Ishikawa (cell line): ENCODE measurements at regions not wholly inside any gene's neighbourhood (a gene's known extent, or its start where the extent isn't known, plus 50 kb on each side); places are given as distances from the start of the nearest gene placed in this dataset.

ENCODE experiments used
- CEBPB ChIP-seq: IDR thresholded peaks from 2 replicates; pipeline ENCODE4 v1.6.1; 2012
- CREB1 ChIP-seq: IDR thresholded peaks from 2 replicates; pipeline ENCODE4 v1.6.1; 2012; ENCODE audit warnings: low read depth
- EGR1 ChIP-seq: IDR thresholded peaks from 2 replicates; pipeline ENCODE4 v1.6.1; 2012
- EP300 ChIP-seq: IDR thresholded peaks from 2 replicates; pipeline ENCODE4 v1.6.1; 2012; ENCODE audit warnings: borderline replicate concordance
- FOXM1 ChIP-seq: IDR thresholded peaks from 2 replicates; pipeline ENCODE4 v1.6.1; 2012; ENCODE audit warnings: low read depth, borderline replicate concordance
- NFIC ChIP-seq: IDR thresholded peaks from 2 replicates; pipeline ENCODE4 v1.6.1; 2012
- RAD21 ChIP-seq: IDR thresholded peaks from 2 replicates; pipeline ENCODE4 v1.6.1; 2012; ENCODE audit warnings: low read depth
- TAF1 ChIP-seq: IDR thresholded peaks from 2 replicates; pipeline ENCODE4 v1.6.1; 2012; ENCODE audit warnings: low read depth, mild to moderate bottlenecking
- TCF12 ChIP-seq: IDR thresholded peaks from 2 replicates; pipeline ENCODE4 v1.6.1; 2012; ENCODE audit warnings: low read depth
- TEAD4 ChIP-seq: IDR thresholded peaks from 2 replicates; pipeline ENCODE4 v1.6.1; 2012
- USF1 ChIP-seq: IDR thresholded peaks from 2 replicates; pipeline ENCODE4 v1.6.1; 2012
- YY1 ChIP-seq: IDR thresholded peaks from 2 replicates; pipeline ENCODE4 v1.6.1; 2012; ENCODE audit warnings: low read depth
- ZBTB7A ChIP-seq: IDR thresholded peaks from 2 replicates; pipeline ENCODE4 v1.6.1; 2012; ENCODE audit warnings: low read depth
- TF ChIP-seq, protein P1 (sequence below): IDR thresholded peaks from 2 replicates; pipeline ENCODE4 v1.6.1; 2012
- TF ChIP-seq, protein P2 (sequence below): IDR thresholded peaks from 2 replicates; pipeline ENCODE4 v1.6.1; 2012; ENCODE audit warnings: low read depth, mild to moderate bottlenecking

- no peak for TF ChIP-seq TCF12
- TF ChIP-seq RAD21 = peak; percentile 52
Observed at GRCh38 chr20:22333885-22334545, 250.4 kb downstream of the FOXA2 start.

- TF ChIP-seq FOXM1 (no peak), YY1 (no peak), TCF12 (no peak), CEBPB (no peak), TAF1 (no peak), EGR1 (no peak), CREB1 (no peak), EP300 (no peak), RAD21 (no peak), USF1 (no peak), TEAD4 (no peak), NFIC (no peak), ZBTB7A (no peak)
- TF ChIP-seq, protein P1, sequence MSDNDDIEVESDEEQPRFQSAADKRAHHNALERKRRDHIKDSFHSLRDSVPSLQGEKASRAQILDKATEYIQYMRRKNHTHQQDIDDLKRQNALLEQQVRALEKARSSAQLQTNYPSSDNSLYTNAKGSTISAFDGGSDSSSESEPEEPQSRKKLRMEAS = no peak
- TF ChIP-seq, protein P2, sequence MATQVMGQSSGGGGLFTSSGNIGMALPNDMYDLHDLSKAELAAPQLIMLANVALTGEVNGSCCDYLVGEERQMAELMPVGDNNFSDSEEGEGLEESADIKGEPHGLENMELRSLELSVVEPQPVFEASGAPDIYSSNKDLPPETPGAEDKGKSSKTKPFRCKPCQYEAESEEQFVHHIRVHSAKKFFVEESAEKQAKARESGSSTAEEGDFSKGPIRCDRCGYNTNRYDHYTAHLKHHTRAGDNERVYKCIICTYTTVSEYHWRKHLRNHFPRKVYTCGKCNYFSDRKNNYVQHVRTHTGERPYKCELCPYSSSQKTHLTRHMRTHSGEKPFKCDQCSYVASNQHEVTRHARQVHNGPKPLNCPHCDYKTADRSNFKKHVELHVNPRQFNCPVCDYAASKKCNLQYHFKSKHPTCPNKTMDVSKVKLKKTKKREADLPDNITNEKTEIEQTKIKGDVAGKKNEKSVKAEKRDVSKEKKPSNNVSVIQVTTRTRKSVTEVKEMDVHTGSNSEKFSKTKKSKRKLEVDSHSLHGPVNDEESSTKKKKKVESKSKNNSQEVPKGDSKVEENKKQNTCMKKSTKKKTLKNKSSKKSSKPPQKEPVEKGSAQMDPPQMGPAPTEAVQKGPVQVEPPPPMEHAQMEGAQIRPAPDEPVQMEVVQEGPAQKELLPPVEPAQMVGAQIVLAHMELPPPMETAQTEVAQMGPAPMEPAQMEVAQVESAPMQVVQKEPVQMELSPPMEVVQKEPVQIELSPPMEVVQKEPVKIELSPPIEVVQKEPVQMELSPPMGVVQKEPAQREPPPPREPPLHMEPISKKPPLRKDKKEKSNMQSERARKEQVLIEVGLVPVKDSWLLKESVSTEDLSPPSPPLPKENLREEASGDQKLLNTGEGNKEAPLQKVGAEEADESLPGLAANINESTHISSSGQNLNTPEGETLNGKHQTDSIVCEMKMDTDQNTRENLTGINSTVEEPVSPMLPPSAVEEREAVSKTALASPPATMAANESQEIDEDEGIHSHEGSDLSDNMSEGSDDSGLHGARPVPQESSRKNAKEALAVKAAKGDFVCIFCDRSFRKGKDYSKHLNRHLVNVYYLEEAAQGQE = no peak
Observed at GRCh38 chr20:22324505-22324904, 259.9 kb downstream of the FOXA2 start.

- no peak for TF ChIP-seq CREB1
- TF ChIP-seq NFIC = no peak
- TF ChIP-seq TCF12 = no peak
Observed at GRCh38 chr20:22322513-22322912, 261.9 kb downstream of the FOXA2 start.

DNA sequence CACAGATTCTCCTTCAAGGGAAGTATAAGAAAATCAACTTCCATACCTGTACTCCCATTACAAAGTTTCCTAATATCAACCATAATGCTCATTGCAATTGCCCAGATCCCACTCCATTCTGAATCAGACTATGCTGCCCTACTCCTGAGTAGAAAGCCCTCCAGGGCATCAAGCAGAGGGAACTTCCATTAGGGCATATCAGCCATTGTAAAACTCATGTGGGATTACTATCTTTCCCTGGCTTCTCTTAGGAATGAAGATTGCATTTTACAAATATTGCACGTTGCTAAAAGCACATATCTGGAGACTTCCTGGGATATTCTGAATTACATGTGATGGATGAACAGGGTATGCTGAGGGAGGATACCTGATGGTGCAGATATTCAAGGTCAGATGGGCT is 263.2 kb downstream of the FOXA2 start:
- no peak for TF ChIP-seq EGR1
- TF ChIP-seq TAF1 = no peak
- no peak for TF ChIP-seq ZBTB7A
- no peak for TF ChIP-seq CREB1
- TF ChIP-seq EP300 = no peak
- TF ChIP-seq CEBPB = no peak
- TF ChIP-seq RAD21 = no peak
- TF ChIP-seq, protein P1 = no peak
- TF ChIP-seq TCF12 = no peak
- TF ChIP-seq YY1 = no peak

DNA sequence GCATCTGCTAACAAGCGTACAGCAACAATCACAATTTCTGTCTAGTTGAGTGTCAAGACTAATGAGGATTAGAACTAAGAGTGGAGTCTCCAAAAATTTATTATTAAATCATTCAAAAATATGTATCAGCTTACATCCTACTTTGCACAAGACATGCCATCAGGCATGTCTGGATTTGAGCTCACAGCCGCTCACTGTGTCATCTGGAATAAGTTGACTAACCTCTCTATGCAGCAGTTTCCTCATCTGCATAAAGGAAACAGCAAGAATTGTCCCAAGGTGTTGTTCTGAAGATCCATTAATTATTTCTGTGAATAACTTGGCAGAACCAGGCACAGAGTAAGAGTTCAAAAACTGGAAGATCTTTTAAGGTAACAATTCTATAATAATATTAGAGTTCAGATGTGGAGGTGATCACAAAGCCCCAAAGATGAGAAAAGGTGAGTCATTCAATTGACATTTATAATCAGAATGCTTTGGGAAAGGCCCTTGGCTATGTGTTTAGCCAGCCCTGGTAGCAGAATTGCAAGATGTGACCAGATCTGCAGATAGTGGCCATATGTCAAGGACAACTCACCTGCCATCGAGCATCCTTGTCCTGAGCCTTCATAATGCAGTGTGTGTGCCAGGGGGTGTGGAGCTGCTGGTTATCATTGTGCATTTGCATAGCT is 264.0 kb downstream of the FOXA2 start:
- TF ChIP-seq CREB1 (no peak), YY1 (no peak), USF1 (no peak), TEAD4 (no peak), EP300 (no peak)

GRCh38 chr20:22315771-22316170 is 268.6 kb downstream of the FOXA2 start:
- TF ChIP-seq EGR1 = no peak
- no peak for TF ChIP-seq RAD21
- TF ChIP-seq TEAD4 = no peak
- no peak for TF ChIP-seq ZBTB7A
- TF ChIP-seq, protein P2 = no peak
- no peak for TF ChIP-seq USF1
- no peak for TF ChIP-seq YY1
- TF ChIP-seq NFIC = no peak
- no peak for TF ChIP-seq CEBPB
- no peak for TF ChIP-seq EP300
- TF ChIP-seq, protein P1 = no peak
- no peak for TF ChIP-seq CREB1
- no peak for TF ChIP-seq TCF12
- TF ChIP-seq FOXM1 = no peak
- TF ChIP-seq TAF1 = no peak
